Small intestine (tissue), 7 donors: ENCODE measurements at regions not wholly inside any gene's neighbourhood (a gene's known extent, or its start where the extent isn't known, plus 50 kb on each side); places are given as distances from the start of the nearest gene placed in this dataset.

Experiments used
- DNase-seq, 2 donors: peaks; one replicate each; pipeline versions ENCODE4 v3.0.0 to v3.0.0-alpha.2; 2013
- FAIRE-seq: peaks from 2 replicates; lab custom pipeline; 2012; peaks lifted over from hg19 to GRCh38; lab: Jason Lieb, UNC
- H3K27ac ChIP-seq, 3 donors: one replicate each; pipeline ENCODE4 v1.5.1; 2013; ENCODE audit warnings: low read length in 2 of 3, mild to moderate bottlenecking in 2 of 3, control low read depth in 1 of 3, inconsistent platforms in 1 of 3, low read depth in 1 of 3, moderate library complexity in 1 of 3
- H3K27me3 ChIP-seq, 3 donors: one replicate each; pipeline ENCODE4 v1.6.1; 2013; ENCODE audit warnings: low read length in 3 of 3, inconsistent platforms in 1 of 3; ENCODE audit not compliant: control insufficient read depth in 3 of 3, insufficient read depth in 3 of 3
- H3K36me3 ChIP-seq, 3 donors: one replicate each; pipeline ENCODE4 v1.6.1; 2013; ENCODE audit warnings: low read length in 3 of 3, inconsistent platforms in 1 of 3, low read depth in 1 of 3, mild to moderate bottlenecking in 1 of 3, moderate library complexity in 1 of 3; ENCODE audit not compliant: control insufficient read depth in 3 of 3, insufficient read depth in 2 of 3
- H3K4me1 ChIP-seq, 3 donors: one replicate each; pipeline ENCODE4 v1.6.1; 2013; ENCODE audit warnings: low read length in 2 of 3, inconsistent platforms in 1 of 3, low read depth in 1 of 3, mild to moderate bottlenecking in 1 of 3, moderate library complexity in 1 of 3; ENCODE audit not compliant: control insufficient read depth in 3 of 3, insufficient read depth in 2 of 3
- H3K4me3 ChIP-seq, 3 donors: one replicate each; pipeline ENCODE4 v1.5.1; 2013; ENCODE audit warnings: low read length in 3 of 3, control low read depth in 1 of 3, inconsistent platforms in 1 of 3, low read depth in 1 of 3, mild to moderate bottlenecking in 1 of 3, moderate library complexity in 1 of 3
- H3K9me3 ChIP-seq, 2 donors: one replicate each; pipeline ENCODE4 v1.6.1; 2013; ENCODE audit warnings: low read depth in 1 of 2, low read length in 1 of 2; ENCODE audit not compliant: control insufficient read depth in 2 of 2, insufficient read depth in 1 of 2
- WGBS, 3 donors: extraction: QIAGEN DNeasy Blood & Tissue Kit; methylation state at CpG; one replicate each; pipeline ENCODE4 v1.1.7; 2013; 5-methylcytosine and 5-hydroxymethylcytosine counted together
- donor health status: healthy with polysubstance abuse.
- donor health status: control.
- donor health status: control.
- donor health status: Bipolar disorder and iron deficiency.
- donor health status: healthy.

DNA sequence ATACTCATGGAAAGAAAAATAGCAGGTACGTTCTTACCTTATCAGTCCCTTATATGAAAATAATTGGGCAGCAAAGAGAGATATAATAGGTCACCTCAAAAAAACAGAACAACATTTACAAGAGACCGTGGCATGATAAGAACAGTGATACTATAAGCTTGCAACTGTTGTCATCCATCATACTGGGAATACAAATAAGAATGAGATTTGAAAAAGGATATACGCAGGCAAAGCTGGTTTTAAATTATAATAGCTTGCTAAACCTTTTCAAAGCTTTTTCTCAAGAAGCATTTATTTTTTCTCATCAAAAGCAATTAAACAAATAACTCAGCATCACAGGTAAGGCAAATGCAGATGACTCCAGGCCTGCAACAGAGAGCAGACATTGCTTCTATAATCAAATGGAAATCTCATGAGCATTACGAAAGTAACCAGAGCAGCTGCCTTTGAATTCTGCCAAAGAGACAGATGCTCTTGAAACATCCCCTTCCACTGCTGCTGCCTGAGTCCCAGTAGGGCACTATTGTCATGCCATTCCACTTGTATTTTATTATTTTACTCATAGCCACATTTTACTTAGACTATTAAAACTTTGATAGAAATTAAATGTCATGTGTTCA, 620.6 kb upstream of the GNPDA2 start:
- Histone ChIP-seq H3K36me3 (no peaks in the 10 kb centered on the region), H3K27ac (no peak overlapping the region), H3K4me3 (no peak overlapping the region), H3K27me3 (no peaks in the 10 kb centered on the region), H3K4me1 (no peaks in the 10 kb centered on the region), H3K9me3 (no peaks in the 10 kb centered on the region)
- FAIRE-seq (no peak), DNase-seq (no peak)
- WGBS, 3 donors, result 53 to 55% (median 55%) methylated on average over 4 of the region's 4 CpGs

DNA sequence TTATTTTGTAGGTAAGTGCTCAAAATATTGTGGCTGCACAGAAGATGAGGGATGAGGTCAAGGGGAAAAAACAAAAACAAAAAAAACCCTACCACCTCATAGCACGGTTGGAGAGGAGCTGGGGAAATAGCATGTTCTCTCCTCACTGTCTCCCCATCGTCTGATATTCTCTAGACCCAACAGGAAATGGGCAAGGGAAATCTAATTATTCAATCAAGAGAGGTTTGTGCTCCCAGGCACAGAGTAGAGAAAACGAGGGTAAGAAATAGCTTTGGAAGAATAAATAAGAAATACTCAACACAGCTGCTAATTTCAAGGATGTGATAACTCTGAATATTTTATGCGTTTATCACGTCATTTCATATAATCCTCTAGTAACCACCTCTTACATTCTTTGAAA, 619.2 kb upstream of the GNPDA2 start:
- DNase-seq, result no peak
- H3K9me3 ChIP-seq, result no peaks in the 10 kb centered on the region
- H3K27ac ChIP-seq, result no peak overlapping the region
- no peaks in the 10 kb centered on the region for H3K4me1 ChIP-seq
- H3K4me3 ChIP-seq, result no peak overlapping the region
- H3K36me3 ChIP-seq, result no peaks in the 10 kb centered on the region
- no peaks in the 10 kb centered on the region for H3K27me3 ChIP-seq
- 59 to 63% (median 61%) methylated on average over 5 of the region's 5 CpGs for WGBS, 3 donors
- FAIRE-seq, result no peak

DNA sequence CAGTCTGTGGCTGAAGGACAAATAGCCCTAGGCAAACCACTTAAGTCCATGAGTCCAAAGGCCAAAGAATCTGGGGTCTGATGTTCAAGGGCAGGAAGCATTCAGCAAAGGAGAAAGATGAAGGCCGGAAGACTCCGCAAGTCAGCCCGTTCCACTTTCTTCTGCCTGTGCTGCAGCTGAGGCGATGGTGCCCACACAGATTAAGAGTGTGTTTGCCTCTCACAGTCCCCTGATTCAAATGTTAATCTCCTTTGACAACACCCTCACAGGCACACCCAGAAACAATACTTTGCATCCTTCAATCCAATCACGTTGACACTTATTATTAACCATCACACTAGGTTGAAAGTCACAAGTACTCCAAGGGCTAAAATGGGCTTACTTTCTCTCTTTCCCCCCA, 605.4 kb upstream of the GNPDA2 start:
- H3K4me1 ChIP-seq, result no peaks in the 10 kb centered on the region
- no peak overlapping the region for H3K27ac ChIP-seq
- H3K27me3 ChIP-seq, result no peaks in the 10 kb centered on the region
- FAIRE-seq, result no peak
- H3K36me3 ChIP-seq, result no peaks in the 10 kb centered on the region
- H3K4me3 ChIP-seq, result no peak overlapping the region
- no peaks in the 10 kb centered on the region for H3K9me3 ChIP-seq
- DNase-seq, result no peak
- WGBS, 3 donors, result 70 to 77% (median 71%) methylated on average over 5 of the region's 5 CpGs

- DNase-seq, result no peak
- FAIRE-seq, result no peak
- no peaks in the 10 kb centered on the region for H3K4me1 ChIP-seq
- no peaks in the 10 kb centered on the region for H3K36me3 ChIP-seq
- no peaks in the 10 kb centered on the region for H3K27me3 ChIP-seq
- H3K27ac ChIP-seq, result no peak overlapping the region
- no peaks in the 10 kb centered on the region for H3K9me3 ChIP-seq
- H3K4me3 ChIP-seq, result no peak overlapping the region
Measured at GRCh38 chr4:45327544-45327943, 601.2 kb upstream of the GNPDA2 start.

GRCh38 chr4:45324455-45325417, 598.4 kb upstream of the GNPDA2 start:
- DNase-seq, result no peak
- H3K27me3 ChIP-seq, result no peaks in the 10 kb centered on the region
- no peak for FAIRE-seq

GRCh38 chr4:45323453-45324058, 597.2 kb upstream of the GNPDA2 start:
- no peaks in the 10 kb centered on the region for H3K4me1 ChIP-seq
- WGBS, 3 donors, result 73 to 84% (median 79%) methylated on average over 2 of the region's 2 CpGs
- FAIRE-seq (no peak), DNase-seq (no peak)
- H3K4me3 ChIP-seq, result no peak overlapping the region
- H3K36me3 ChIP-seq, result no peaks in the 10 kb centered on the region
- no peaks in the 10 kb centered on the region for H3K27me3 ChIP-seq
- H3K9me3 ChIP-seq, result no peaks in the 10 kb centered on the region
- H3K27ac ChIP-seq, result no peak overlapping the region

More at GRCh38 chr4:45324455-45325417, 598.4 kb upstream of the GNPDA2 start:
- H3K4me3 ChIP-seq, result no peak overlapping the region
- H3K9me3 ChIP-seq, result no peaks in the 10 kb centered on the region
- H3K4me1 ChIP-seq, result no peaks in the 10 kb centered on the region
- 73 to 83% (median 77%) methylated on average over 6 of the region's 6 CpGs for WGBS, 3 donors
- no peaks in the 10 kb centered on the region for H3K36me3 ChIP-seq
- no peak overlapping the region for H3K27ac ChIP-seq

DNA sequence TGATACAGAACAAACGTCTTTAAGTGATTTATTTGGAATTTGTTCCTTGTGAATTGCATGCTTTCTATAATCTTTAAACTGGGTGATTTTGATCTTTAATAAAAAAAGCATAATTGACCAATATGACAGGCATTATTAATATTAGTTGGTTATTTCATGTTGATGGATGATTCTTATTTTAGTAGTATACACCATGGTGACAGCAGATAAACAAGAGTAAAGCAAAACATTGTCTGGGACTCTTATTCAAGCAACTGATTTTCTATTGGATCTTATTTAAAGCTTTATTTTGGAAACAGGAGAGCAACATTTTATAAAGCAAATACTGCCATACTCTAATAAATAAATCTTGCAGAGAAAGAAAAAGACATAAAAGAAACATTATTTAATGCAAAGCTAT, 591.4 kb upstream of the GNPDA2 start:
- Histone ChIP-seq H3K9me3 (no peaks in the 10 kb centered on the region), H3K27me3 (no peaks in the 10 kb centered on the region), H3K4me1 (no peaks in the 10 kb centered on the region), H3K4me3 (no peak overlapping the region), H3K27ac (no peak overlapping the region), H3K36me3 (no peaks in the 10 kb centered on the region)
- WGBS, 3 donors, result 58 to 69% (median 65%) methylated on average over 1 of the region's 1 CpG
- DNase-seq (no peak), FAIRE-seq (no peak)

GRCh38 chr4:45317276-45317675, 590.9 kb upstream of the GNPDA2 start:
- 41 to 63% (median 57%) methylated on average over 2 of the region's 2 CpGs for WGBS, 3 donors
- no peaks in the 10 kb centered on the region for H3K4me1 ChIP-seq
- FAIRE-seq (no peak), DNase-seq (no peak)
- H3K36me3 ChIP-seq, result no peaks in the 10 kb centered on the region
- no peak overlapping the region for H3K4me3 ChIP-seq
- H3K27ac ChIP-seq, result no peak overlapping the region
- no peaks in the 10 kb centered on the region for H3K9me3 ChIP-seq
- no peaks in the 10 kb centered on the region for H3K27me3 ChIP-seq
